ENCODE measurements at regions not wholly inside any gene's neighbourhood (a gene's known extent, or its start where the extent isn't known, plus 50 kb on each side); places are given as distances from the start of the nearest gene placed in this dataset.

DNA sequence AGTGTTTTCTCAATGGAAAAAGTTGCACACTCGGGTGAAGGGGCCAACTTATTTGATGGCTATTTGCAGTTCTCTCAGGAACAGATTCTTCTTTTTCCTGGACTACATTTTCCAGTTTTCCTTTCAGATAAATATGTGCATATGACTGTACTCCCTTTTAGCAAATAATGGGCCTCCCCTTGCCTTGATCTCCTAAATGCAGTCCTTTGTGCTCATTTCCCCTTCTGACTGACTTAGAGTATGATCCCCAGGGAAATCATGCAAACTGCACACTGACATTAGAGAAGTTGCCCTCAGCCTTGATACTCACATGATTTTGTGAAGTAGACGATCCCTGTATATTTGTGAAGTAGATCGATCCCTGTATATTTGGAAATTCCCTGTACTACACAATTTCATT is 492.9 kb upstream of the NOVA1 start:
- no peak for DNase-seq (ENCODE audit: low read depth)

DNA sequence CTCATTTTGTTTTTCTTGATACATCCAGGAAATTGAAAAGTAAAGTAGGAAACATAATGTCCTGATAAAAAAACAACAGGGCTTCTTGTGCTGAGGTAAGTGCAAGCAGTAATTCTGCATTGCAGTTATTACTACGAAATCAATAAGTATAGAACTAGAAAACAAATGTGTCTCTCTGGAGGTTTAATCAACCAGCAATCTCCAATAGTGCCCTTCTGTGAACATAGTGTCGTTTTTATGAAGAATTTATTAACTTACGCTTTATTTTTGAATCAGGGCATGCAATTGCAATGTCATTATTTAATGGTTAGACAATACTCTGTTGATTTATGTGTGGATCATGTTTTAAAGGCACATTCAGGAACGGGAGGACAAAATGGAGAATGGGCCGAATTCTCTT is 494.1 kb upstream of the NOVA1 start:
- DNase-seq (ENCODE audit: low read depth): no peak

DNA sequence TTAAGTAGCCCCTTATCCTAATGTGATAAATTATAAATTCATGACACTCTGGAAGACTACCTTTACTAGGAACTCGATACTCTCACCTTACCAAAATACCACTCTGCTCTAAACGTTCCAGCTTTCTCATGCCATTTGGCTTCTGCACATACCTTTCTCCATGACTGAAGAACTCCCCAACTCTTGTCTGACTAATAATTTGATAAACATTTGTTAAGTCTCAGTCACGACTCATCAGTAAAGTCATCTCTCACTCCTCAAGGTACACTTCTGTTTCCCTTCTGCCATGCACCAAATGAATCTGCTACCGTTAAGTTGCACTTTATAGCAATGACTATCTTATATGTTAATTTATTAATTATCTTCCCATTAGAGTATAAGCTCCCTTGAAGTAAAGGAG is 498.3 kb upstream of the NOVA1 start:
- no peak for DNase-seq (ENCODE audit: low read depth)

DNA sequence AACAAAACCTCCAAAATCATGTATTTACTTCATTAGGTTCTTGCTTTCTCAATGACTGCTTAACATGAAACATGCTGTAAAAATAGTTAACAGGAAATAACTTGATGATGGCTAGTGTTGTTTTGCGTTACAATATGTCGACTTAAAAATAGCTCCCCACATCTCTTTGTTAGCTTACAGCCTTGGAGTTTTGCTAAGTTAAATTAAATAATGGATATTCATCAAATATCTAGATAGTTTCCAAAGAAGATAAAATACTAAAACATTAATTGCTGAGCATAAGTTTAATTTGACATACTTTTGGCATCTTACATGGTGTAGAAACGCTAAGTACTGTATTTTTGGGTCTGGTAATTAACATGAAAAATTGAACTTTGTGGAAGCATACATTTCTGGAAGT is 500.6 kb upstream of the NOVA1 start:
- DNase-seq (ENCODE audit: low read depth): no peak

DNA sequence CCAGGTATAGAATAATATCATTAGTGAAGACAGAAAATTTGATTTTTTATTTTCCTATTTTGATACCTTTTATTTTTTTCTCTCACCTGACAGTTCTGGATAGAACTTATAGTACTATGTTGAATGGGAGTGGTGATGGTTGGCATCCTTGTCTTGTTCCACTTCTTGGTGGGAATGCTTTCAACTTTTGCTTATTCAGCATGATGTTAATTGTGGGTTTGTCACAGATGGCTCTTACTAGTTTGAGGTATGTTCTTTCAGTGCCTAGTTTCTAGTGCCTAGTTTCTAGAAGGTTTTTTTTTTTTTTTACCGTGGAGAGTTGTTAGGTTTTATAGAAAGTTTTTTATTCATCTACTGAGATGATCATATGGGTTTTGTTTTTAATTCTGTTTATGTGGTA is 516.3 kb upstream of the NOVA1 start:
- no peak for DNase-seq (ENCODE audit: low read depth)

DNA sequence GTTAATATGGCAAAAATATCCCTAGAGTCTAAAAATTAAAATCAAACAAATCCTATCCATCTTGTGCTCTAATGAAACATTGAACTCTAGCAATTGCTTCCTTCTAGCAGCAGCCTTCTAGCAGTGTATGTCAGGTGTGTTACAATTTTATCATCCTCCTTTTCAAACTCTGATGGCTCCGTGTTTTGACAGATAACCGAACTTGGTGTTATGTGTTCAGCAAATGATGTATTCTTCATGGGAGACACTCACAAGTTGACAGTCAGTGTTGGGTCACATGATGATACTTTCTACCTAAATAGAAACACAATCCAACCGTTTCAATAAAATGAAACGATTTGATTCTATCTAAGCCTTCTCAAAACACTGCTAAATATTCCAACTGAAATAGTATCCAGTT is 525.3 kb upstream of the NOVA1 start:
- DNase-seq (ENCODE audit: low read depth): no peak

- DNase-seq (ENCODE audit: low read depth): no peak
Observed at GRCh38 chr14:27127838-27128237, 530.0 kb upstream of the NOVA1 start.

DNA sequence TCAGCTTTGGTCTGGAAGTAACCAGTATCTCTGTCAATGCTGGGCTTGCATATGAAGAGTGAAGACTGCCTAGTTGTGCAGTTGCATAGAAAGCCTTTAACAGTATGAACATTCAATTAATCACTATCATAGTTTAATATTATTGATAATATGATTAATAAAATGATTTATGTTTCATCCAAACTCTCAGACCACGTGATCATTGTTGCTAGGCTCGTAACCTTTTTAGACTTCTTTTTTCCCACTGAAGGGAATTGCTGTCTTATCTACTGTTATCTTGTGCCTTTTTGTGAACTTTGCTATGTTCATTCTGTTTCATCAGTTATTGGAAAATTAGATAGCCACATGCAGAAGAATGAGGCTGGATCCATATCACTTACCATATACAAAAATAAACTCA is 536.4 kb upstream of the NOVA1 start:
- no peak for DNase-seq (ENCODE audit: low read depth)

GRCh38 chr14:27145170-27145569 is 547.3 kb upstream of the NOVA1 start:
- DNase-seq (ENCODE audit: low read depth): no peak

GRCh38 chr14:27148143-27148542 is 550.3 kb upstream of the NOVA1 start:
- DNase-seq (ENCODE audit: low read depth): no peak

- DNase-seq (ENCODE audit: low read depth): no peak
Observed at GRCh38 chr14:27164139-27164538, 566.3 kb upstream of the NOVA1 start.

DNA sequence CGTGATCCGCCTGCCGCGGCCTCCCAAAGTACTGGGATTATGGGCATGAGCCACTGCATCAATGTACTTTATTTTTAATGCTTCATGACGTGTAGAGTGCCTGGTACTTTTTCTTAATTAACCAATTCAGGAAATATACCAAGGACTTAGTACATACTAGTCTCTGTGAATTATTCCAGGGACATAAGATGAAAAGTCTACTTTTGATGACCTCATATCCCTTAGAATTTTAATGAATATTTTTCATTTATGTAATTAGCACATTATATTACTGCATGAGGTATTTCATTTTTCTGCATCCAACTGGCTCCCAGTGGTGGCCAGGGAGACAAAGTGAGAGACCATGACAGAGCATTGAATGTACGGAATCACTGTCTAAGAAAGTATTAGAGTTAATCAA is 577.7 kb upstream of the NOVA1 start:
- no peak for DNase-seq (ENCODE audit: low read depth)

DNA sequence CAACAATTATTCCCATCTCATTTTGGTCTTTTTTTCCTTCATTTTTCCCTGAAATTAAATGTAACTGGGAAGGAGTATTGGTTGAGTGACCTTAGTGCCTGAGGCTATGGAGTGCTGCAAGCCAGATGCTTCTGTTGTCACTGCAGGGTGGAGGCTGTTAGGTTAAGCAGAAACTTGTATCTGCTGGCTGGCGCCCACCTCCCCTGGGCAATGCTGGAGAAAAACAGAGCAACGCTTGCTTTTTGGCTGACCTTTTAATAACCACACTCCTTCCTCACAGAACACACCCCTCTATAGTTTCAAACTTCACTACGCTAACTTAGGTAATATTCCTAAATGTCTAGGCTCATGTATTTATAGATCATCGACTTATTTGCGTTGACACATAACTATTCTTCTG is 583.5 kb upstream of the NOVA1 start:
- no peak for DNase-seq (ENCODE audit: low read depth)

DNA sequence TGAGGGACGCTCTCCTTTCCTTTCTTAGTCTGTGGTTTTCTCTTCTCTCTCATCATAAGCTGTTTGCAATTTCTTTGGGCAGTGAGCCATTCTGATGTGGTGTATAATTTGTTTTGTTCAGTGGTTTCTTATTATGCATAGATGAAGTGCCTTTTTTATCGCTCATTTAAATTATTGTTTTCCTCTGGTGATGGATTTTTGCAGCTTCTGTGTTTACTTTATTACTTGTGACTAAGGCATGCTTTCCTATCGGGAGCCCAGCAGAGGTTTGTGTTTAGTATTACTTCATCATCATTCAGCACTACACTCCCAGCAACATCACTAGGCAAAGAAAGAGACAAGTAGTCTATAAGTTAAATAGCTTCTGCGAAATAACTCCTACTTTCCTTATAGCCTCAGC is 586.6 kb upstream of the NOVA1 start:
- no peak for DNase-seq (ENCODE audit: low read depth)

DNA sequence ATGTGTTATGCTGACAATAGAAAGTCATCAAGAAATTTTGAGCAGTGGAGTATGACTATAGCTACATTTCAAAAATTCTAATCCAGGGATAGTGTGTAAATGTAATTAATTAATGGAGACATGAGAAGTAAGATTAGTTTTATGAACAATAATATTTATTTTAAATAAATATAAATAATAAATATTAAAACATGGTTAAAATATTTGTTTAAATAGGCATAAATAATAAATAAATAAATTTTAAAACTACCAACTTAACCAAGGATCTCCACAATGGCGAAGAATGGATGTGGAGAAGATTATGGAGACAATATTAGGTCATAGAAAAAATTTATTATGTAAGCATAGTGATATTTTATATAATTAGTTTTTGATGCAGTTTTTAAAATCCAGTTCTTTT is 588.2 kb upstream of the NOVA1 start:
- DNase-seq (ENCODE audit: low read depth): no peak

- DNase-seq (ENCODE audit: low read depth): no peak
Observed at GRCh38 chr14:27187136-27187535, 589.3 kb upstream of the NOVA1 start.

GRCh38 chr14:27190296-27190695 is 592.5 kb upstream of the NOVA1 start:
- DNase-seq (ENCODE audit: low read depth): no peak

GRCh38 chr14:27199272-27199671 is 601.4 kb upstream of the NOVA1 start:
- no peak for DNase-seq (ENCODE audit: low read depth)

DNA sequence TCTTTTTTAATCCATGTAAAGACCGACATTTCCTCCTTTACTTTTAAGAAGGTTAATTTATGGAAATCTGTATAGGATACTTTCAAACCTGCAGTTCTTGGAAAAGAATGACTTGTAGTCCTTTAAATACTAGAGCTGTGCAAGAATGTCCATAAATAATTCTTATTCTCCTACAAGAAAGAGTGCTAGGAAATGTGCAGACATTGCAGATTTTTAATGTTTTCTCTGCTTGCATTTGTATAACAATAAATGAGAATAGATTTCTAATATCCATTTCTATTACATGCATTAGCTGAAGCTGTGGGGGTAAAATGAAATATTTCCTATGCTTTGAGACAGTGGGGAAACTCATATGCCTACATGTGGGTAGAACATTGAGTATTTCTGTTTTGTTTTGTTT is 607.2 kb upstream of the NOVA1 start:
- no peak for DNase-seq (ENCODE audit: low read depth)

GRCh38 chr14:27211741-27212140 is 613.9 kb upstream of the NOVA1 start:
- DNase-seq (ENCODE audit: low read depth): no peak

- no peak for DNase-seq (ENCODE audit: low read depth)
Observed at GRCh38 chr14:27222671-27223070, 624.8 kb upstream of the NOVA1 start.

DNA sequence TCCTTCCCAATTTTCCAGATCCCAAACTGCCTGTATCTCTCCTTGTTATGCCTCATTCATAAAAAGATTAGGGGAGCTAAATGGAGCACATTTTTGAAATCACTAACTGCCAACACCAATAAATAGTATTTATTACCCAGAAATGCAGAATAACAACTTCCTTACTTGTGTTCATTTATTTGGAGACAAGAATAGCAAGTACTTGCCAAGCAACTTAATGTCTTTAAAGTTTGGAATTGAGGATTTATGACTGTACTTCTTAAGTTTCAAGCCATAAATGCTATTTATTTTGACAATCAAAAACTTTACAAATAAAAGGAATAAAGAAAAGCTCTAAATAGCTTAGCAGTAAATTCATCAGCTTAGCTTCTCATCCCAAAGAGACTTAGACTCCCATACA is 626.1 kb upstream of the NOVA1 start:
- DNase-seq (ENCODE audit: low read depth): no peak

DNA sequence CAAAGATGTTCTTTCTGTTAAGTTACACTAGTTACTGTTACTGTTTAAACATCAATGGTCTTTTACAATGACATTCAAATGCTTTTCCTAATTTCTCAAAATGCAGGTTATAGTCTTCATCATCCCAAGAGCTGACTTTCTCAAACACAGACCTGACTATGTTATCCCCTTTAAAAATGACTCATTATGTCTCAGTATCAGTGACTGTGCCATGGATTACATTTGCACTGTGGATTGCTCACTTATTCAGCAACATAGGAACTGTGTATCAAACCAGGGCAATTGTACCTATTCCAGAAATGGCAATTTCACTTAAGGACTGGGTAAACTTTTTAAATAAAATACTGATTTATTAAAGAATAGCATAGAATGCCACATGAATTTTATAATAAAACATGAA is 630.2 kb upstream of the NOVA1 start:
- DNase-seq (ENCODE audit: low read depth): no peak

DNA sequence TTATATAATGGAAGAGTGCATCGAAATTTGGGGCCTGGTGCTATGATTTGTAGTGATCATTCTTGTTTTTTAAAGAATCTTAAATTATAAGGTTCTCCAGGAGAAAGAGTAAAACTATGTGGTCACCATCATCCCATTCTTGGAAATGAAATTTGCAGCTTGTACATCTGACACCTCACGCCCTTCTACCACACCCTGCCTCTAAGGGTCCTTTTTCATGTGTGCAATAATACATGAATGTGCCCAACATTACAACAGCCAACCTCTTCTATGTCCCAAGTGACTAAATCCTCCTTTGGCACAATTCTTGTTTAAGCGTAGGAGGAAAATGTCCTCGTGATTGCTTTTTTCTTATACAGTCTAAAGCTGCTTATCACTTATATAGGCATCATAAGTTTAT is 636.5 kb upstream of the NOVA1 start:
- DNase-seq (ENCODE audit: low read depth): no peak

- DNase-seq (ENCODE audit: low read depth): no peak
Observed at GRCh38 chr14:27236601-27237000, 638.8 kb upstream of the NOVA1 start.
